WTC11 (cell line): ENCODE measurements at regions not wholly inside any gene's neighbourhood (a gene's known extent, or its start where the extent isn't known, plus 50 kb on each side); places are given as distances from the start of the nearest gene placed in this dataset.
A peak's percentile ranks its signal among the peaks of the same experiment; 100 is the strongest.

Experiments used
- ATAC-seq: fragments of 200-7000 bp; cut with Tn5 transposase; 2 replicates; pipeline ENCODE4 v1.10.0; 2021; ENCODE audit warnings: mild to moderate bottlenecking, moderate library complexity
- CTCF ChIA-PET: fragments of 300-600 bp; sonication (Branson Sonifier 250); formaldehyde crosslinking; loops from one replicate; lab custom pipeline; 2021; ENCODE audit warnings: antibody characterized with exemption; lab: Charles Lee
- POLR2A ChIA-PET: fragments of 350-600 bp; sonication (Branson Sonifier 250); formaldehyde crosslinking; loops from one replicate; lab custom pipeline; 2021; ENCODE audit warnings: antibody characterized with exemption; lab: Charles Lee
- DNase-seq: peaks from one replicate; pipeline ENCODE4 v3.0.0; 2021; ENCODE audit warnings: low spot score
- H3K27ac Mint-ChIP-seq: 2 replicates; pipeline ENCODE4 v1.8.0; 2021; ENCODE audit warnings: mixed read lengths
- H3K27me3 Mint-ChIP-seq: 2 replicates; pipeline ENCODE4 v1.8.0; 2021; ENCODE audit warnings: low read depth, mild to moderate bottlenecking, moderate library complexity, mixed read lengths
- H3K36me3 Mint-ChIP-seq: 2 replicates; pipeline ENCODE4 v1.8.0; 2021; ENCODE audit warnings: mixed read lengths
- H3K4me1 Mint-ChIP-seq: 2 replicates; pipeline ENCODE4 v1.8.0; 2022; ENCODE audit warnings: mixed read lengths
- H3K4me3 Mint-ChIP-seq: 2 replicates; pipeline ENCODE4 v1.8.0; 2021; ENCODE audit warnings: mild to moderate bottlenecking, moderate library complexity, mixed read lengths
- H3K9me3 Mint-ChIP-seq: 2 replicates; pipeline ENCODE4 v1.8.0; 2021; ENCODE audit warnings: mixed read lengths
- CREB1 ChIP-seq: sonication (generic); formaldehyde crosslinking; IDR thresholded peaks from 2 replicates; pipeline ENCODE4 v1.8.0; 2023; ENCODE audit warnings: mild to moderate bottlenecking, missing genetic modification reagents
- ESRRA ChIP-seq: sonication (generic); formaldehyde crosslinking; IDR thresholded peaks from 2 replicates; pipeline ENCODE4 v1.8.1; 2022; ENCODE audit warnings: mild to moderate bottlenecking, missing genetic modification reagents, borderline replicate concordance
- FOXJ3 ChIP-seq: sonication (generic); formaldehyde crosslinking; IDR thresholded peaks from 2 replicates; pipeline ENCODE4 v1.9.0; 2021; ENCODE audit warnings: missing genetic modification reagents, mild to moderate bottlenecking, borderline replicate concordance
- FOXP1 ChIP-seq: sonication (generic); formaldehyde crosslinking; IDR thresholded peaks from 2 replicates; pipeline ENCODE4 v1.8.0; 2022; ENCODE audit warnings: missing genetic modification reagents, mild to moderate bottlenecking, moderate library complexity, borderline replicate concordance
- GRHL2 ChIP-seq: fragments of 250-450 bp; sonication (Bioruptor Pico); IDR thresholded peaks from 2 replicates; pipeline ENCODE4 v1.8.0; 2022; ENCODE audit warnings: mild to moderate bottlenecking, moderate library complexity; ENCODE audit not compliant: insufficient replicate concordance, severe bottlenecking
- KAT7 ChIP-seq: sonication (generic); formaldehyde crosslinking; IDR thresholded peaks from 2 replicates; pipeline ENCODE4 v1.8.1; 2023; ENCODE audit warnings: missing genetic modification reagents, mild to moderate bottlenecking, borderline replicate concordance
- NR2C2 ChIP-seq: sonication (generic); formaldehyde crosslinking; IDR thresholded peaks from 2 replicates; pipeline ENCODE4 v1.8.0; 2022; ENCODE audit warnings: mild to moderate bottlenecking, missing genetic modification reagents
- TEAD4 ChIP-seq: sonication (generic); formaldehyde crosslinking; IDR thresholded peaks from 2 replicates; pipeline ENCODE4 v1.8.0; 2022; ENCODE audit warnings: mild to moderate bottlenecking, missing genetic modification reagents
- TP53 ChIP-seq: sonication (generic); formaldehyde crosslinking; IDR thresholded peaks from 2 replicates; pipeline ENCODE4 v1.8.1; 2023; ENCODE audit warnings: mild to moderate bottlenecking, missing genetic modification reagents
- ZNF121 ChIP-seq: sonication (generic); formaldehyde crosslinking; IDR thresholded peaks from 2 replicates; pipeline ENCODE4 v1.8.0; 2023; ENCODE audit warnings: missing genetic modification reagents
- ZNF232 ChIP-seq: sonication (generic); formaldehyde crosslinking; IDR thresholded peaks from 2 replicates; pipeline ENCODE4 v1.8.0; 2022; ENCODE audit warnings: mild to moderate bottlenecking, missing genetic modification reagents
- ZNF317 ChIP-seq: sonication (generic); formaldehyde crosslinking; IDR thresholded peaks from 2 replicates; pipeline ENCODE4 v1.8.1; 2023; ENCODE audit warnings: low read depth, mild to moderate bottlenecking, moderate library complexity, missing genetic modification reagents, borderline replicate concordance
- ZNF423 ChIP-seq: fragments of 250-450 bp; sonication (Bioruptor Pico); IDR thresholded peaks from 2 replicates; pipeline ENCODE4 v2.1.2; 2022; ENCODE audit warnings: mild to moderate bottlenecking, moderate library complexity
- TF ChIP-seq, protein P1 (sequence below): fragments of 250-450 bp; sonication (Bioruptor Pico); IDR thresholded peaks from 2 replicates; pipeline ENCODE4 v1.9.0; 2021; ENCODE audit warnings: mild to moderate bottlenecking, borderline replicate concordance
- TF ChIP-seq, protein P2 (sequence below): sonication (generic); formaldehyde crosslinking; IDR thresholded peaks from 2 replicates; pipeline ENCODE4 v1.8.1; 2023; ENCODE audit warnings: mild to moderate bottlenecking, missing genetic modification reagents
- TF ChIP-seq, protein P3 (sequence below): sonication (generic); formaldehyde crosslinking; IDR thresholded peaks from 2 replicates; pipeline ENCODE4 v1.8.0; 2022; ENCODE audit warnings: missing genetic modification reagents
- TF ChIP-seq, protein P4 (sequence below): sonication (generic); formaldehyde crosslinking; IDR thresholded peaks from 2 replicates; pipeline ENCODE4 v1.8.1; 2022; ENCODE audit warnings: mild to moderate bottlenecking, moderate library complexity, missing genetic modification reagents

DNA sequence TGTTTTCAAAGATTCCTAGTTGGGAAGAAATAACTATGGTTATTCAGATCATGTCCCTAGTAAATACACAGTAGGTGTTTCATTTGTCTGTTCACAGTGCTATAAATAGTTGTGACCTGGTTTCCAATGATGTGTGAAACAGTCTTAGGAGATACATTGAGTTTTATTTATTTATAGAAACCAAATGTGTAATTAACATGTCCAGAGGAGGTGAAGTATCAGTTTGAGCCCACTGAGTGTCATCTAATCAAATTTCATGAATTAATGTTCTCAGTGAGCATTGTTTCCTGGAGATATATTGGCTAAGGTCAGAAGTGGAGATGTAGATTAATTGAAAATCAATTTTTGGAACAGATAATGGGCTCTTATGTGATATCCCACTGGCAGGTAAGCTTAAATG is 996.3 kb downstream of the FSTL5 start (continued):
- TF ChIP-seq ZNF232 (CRISPR knock-in tag) (no peak), ESRRA (CRISPR knock-in tag) (no peak), FOXP1 (CRISPR knock-in tag) (no peak), ZNF317 (CRISPR knock-in tag) (no peak), TEAD4 (CRISPR knock-in tag) (no peak), CREB1 (CRISPR knock-in tag) (no peak), TP53 (no peak), ZNF121 (CRISPR knock-in tag) (no peak), NR2C2 (no peak)
- TF ChIP-seq, protein P1, sequence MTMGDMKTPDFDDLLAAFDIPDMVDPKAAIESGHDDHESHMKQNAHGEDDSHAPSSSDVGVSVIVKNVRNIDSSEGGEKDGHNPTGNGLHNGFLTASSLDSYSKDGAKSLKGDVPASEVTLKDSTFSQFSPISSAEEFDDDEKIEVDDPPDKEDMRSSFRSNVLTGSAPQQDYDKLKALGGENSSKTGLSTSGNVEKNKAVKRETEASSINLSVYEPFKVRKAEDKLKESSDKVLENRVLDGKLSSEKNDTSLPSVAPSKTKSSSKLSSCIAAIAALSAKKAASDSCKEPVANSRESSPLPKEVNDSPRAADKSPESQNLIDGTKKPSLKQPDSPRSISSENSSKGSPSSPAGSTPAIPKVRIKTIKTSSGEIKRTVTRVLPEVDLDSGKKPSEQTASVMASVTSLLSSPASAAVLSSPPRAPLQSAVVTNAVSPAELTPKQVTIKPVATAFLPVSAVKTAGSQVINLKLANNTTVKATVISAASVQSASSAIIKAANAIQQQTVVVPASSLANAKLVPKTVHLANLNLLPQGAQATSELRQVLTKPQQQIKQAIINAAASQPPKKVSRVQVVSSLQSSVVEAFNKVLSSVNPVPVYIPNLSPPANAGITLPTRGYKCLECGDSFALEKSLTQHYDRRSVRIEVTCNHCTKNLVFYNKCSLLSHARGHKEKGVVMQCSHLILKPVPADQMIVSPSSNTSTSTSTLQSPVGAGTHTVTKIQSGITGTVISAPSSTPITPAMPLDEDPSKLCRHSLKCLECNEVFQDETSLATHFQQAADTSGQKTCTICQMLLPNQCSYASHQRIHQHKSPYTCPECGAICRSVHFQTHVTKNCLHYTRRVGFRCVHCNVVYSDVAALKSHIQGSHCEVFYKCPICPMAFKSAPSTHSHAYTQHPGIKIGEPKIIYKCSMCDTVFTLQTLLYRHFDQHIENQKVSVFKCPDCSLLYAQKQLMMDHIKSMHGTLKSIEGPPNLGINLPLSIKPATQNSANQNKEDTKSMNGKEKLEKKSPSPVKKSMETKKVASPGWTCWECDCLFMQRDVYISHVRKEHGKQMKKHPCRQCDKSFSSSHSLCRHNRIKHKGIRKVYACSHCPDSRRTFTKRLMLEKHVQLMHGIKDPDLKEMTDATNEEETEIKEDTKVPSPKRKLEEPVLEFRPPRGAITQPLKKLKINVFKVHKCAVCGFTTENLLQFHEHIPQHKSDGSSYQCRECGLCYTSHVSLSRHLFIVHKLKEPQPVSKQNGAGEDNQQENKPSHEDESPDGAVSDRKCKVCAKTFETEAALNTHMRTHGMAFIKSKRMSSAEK (CRISPR knock-in tag) = no peak
- TF ChIP-seq, protein P2, sequence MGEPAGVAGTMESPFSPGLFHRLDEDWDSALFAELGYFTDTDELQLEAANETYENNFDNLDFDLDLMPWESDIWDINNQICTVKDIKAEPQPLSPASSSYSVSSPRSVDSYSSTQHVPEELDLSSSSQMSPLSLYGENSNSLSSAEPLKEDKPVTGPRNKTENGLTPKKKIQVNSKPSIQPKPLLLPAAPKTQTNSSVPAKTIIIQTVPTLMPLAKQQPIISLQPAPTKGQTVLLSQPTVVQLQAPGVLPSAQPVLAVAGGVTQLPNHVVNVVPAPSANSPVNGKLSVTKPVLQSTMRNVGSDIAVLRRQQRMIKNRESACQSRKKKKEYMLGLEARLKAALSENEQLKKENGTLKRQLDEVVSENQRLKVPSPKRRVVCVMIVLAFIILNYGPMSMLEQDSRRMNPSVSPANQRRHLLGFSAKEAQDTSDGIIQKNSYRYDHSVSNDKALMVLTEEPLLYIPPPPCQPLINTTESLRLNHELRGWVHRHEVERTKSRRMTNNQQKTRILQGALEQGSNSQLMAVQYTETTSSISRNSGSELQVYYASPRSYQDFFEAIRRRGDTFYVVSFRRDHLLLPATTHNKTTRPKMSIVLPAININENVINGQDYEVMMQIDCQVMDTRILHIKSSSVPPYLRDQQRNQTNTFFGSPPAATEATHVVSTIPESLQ (CRISPR knock-in tag) = no peak

DNA sequence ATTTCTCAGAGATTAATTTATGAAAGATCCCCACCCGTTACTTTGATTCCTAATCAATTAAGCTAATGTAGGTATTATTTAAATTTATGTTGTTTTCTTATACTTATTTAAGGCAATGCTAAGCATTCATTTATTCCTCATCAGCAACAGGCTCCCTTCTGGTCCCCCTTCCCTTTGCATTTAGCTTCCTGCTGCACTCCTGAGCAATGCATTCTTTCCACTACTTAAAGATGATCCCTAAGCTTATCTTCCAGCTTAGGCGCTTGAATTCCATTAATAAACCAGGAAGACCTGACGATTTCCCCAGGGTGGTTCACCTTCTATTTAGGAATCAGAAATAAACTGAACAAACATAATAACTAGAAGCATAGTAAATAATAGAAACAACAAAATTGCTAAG is 1003.1 kb downstream of the FSTL5 start:
- ChIA-PET POLR2A (no interaction called here), CTCF (interaction anchor here (0.9 kb wide), 1 partner anchor 28 kb away, joined by 3 read pairs; no protein-coding TSS in a partner anchor)
- H3K27me3 Mint-ChIP-seq = no peaks in the 10 kb centered on the region
- TF ChIP-seq ZNF423 (CRISPR knock-in tag) (no peak), GRHL2 (CRISPR knock-in tag) (no peak), FOXJ3 (CRISPR knock-in tag) (no peak)
- TF ChIP-seq, protein P3, sequence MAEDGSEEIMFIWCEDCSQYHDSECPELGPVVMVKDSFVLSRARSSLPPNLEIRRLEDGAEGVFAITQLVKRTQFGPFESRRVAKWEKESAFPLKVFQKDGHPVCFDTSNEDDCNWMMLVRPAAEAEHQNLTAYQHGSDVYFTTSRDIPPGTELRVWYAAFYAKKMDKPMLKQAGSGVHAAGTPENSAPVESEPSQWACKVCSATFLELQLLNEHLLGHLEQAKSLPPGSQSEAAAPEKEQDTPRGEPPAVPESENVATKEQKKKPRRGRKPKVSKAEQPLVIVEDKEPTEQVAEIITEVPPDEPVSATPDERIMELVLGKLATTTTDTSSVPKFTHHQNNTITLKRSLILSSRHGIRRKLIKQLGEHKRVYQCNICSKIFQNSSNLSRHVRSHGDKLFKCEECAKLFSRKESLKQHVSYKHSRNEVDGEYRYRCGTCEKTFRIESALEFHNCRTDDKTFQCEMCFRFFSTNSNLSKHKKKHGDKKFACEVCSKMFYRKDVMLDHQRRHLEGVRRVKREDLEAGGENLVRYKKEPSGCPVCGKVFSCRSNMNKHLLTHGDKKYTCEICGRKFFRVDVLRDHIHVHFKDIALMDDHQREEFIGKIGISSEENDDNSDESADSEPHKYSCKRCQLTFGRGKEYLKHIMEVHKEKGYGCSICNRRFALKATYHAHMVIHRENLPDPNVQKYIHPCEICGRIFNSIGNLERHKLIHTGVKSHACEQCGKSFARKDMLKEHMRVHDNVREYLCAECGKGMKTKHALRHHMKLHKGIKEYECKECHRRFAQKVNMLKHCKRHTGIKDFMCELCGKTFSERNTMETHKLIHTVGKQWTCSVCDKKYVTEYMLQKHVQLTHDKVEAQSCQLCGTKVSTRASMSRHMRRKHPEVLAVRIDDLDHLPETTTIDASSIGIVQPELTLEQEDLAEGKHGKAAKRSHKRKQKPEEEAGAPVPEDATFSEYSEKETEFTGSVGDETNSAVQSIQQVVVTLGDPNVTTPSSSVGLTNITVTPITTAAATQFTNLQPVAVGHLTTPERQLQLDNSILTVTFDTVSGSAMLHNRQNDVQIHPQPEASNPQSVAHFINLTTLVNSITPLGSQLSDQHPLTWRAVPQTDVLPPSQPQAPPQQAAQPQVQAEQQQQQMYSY = no peak
- H3K4me3 Mint-ChIP-seq = no peak overlapping the region
- DNase-seq (no peak), ATAC-seq (peak; percentile 82)
- no peak overlapping the region for H3K27ac Mint-ChIP-seq
- H3K9me3 Mint-ChIP-seq = no peaks in the 10 kb centered on the region
- H3K36me3 Mint-ChIP-seq = no peaks in the 10 kb centered on the region
- H3K4me1 Mint-ChIP-seq = peaks cover 38% of the 10 kb centered on the region

DNA sequence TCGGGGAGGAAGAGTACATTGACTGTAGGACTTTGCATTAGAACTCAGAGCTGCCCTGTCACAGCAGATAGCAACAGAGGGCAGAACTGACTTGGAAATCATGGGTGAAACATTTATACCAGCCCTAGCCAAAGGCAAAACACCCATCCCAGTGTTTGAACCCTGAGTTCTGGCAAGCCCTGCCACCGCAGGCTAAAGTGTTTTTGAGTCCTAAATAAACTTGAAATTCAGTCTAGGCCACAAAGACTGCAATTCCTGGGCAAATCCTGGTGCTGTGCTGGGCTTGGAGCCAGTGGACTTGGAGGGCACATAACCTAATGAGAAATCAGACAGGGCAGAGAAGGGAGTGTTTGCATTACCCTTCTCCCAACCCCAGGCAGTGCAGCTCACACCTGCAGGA is 1015.7 kb downstream of the FSTL5 start:
- peaks cover 12% of the 10 kb centered on the region; the same call in 1 of the 2 replicates for H3K9me3 Mint-ChIP-seq

More for the DNA sequence above, 1015.7 kb downstream of the FSTL5 start:
- ChIA-PET POLR2A (no interaction called here), CTCF (no interaction called here)
- H3K27ac Mint-ChIP-seq = no peak overlapping the region
- no peaks in the 10 kb centered on the region for H3K4me1 Mint-ChIP-seq
- DNase-seq = no peak
- no peak overlapping the region for H3K4me3 Mint-ChIP-seq
- no peaks in the 10 kb centered on the region for H3K27me3 Mint-ChIP-seq
- ATAC-seq = no peak
- no peak for TF ChIP-seq KAT7
- TF ChIP-seq, protein P4, sequence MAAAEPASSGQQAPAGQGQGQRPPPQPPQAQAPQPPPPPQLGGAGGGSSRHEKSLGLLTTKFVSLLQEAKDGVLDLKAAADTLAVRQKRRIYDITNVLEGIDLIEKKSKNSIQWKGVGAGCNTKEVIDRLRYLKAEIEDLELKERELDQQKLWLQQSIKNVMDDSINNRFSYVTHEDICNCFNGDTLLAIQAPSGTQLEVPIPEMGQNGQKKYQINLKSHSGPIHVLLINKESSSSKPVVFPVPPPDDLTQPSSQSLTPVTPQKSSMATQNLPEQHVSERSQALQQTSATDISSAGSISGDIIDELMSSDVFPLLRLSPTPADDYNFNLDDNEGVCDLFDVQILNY (CRISPR knock-in tag) = no peak
- no peaks in the 10 kb centered on the region for H3K36me3 Mint-ChIP-seq
